ENCODE measurements at regions not wholly inside any gene's neighbourhood (a gene's known extent, or its start where the extent isn't known, plus 50 kb on each side); places are given as distances from the start of the nearest gene placed in this dataset.
A peak's percentile ranks its signal among the peaks of the same experiment; 100 is the strongest.

DNA sequence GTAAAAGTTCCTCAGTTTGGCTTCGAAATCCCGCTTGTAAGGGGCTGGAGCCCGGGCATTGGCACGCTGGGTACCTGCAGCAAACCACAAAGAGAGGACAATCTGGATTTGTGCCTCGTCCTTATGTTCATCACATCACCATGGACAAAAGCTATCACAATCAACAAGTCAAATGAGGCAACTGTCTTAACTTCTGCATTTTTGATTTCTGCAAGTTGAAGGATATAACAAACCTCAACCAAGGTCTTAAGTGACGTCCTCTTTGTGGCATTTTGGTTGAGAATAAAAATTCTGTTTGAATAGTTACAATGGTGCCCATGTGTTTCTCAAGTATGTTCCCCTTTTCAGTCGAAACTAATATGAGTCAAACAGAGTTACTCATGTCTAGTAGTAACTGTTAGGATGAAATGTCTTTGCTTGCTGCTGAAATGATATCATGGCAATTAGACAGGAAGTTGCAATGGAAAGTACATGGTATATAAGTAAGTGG lies 70.8 kb upstream of the STK17B start:
- no peak overlapping the region for H3K4me3 ChIP-seq (ENCODE audit: low read depth, low read length)
- TF ChIP-seq, protein P1, sequence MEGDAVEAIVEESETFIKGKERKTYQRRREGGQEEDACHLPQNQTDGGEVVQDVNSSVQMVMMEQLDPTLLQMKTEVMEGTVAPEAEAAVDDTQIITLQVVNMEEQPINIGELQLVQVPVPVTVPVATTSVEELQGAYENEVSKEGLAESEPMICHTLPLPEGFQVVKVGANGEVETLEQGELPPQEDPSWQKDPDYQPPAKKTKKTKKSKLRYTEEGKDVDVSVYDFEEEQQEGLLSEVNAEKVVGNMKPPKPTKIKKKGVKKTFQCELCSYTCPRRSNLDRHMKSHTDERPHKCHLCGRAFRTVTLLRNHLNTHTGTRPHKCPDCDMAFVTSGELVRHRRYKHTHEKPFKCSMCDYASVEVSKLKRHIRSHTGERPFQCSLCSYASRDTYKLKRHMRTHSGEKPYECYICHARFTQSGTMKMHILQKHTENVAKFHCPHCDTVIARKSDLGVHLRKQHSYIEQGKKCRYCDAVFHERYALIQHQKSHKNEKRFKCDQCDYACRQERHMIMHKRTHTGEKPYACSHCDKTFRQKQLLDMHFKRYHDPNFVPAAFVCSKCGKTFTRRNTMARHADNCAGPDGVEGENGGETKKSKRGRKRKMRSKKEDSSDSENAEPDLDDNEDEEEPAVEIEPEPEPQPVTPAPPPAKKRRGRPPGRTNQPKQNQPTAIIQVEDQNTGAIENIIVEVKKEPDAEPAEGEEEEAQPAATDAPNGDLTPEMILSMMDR (IDR thresholded peaks at IDR 0.05; ENCODE audit: low read depth, low read length) = no peak
- DNase-seq (ENCODE audit: low read depth, low spot score) = peak; percentile 46
- in situ Hi-C loops (cut with HindIII; ENCODE audit: low sequenced_read_pairs) = no loop called here

DNA sequence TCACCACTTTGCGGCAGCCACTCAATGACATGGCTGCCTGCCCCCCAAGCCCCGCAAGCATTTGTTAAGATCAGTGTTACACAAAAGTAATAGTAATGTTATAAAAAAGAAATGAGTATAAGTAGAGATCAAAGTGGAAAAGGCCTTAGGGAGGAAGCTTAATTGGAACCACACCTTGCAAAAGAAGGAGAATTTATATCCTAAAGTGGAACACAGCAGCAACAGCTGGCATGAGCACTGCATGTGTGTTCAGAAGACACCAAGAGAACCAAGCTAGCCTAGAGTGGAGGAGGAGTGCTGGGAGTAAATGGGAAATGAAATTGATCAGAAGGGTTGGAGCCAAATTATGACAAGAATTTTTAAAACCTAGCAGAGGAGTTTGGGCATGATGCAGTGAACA lies 73.1 kb upstream of the STK17B start:
- no peak overlapping the region for H3K4me3 ChIP-seq (ENCODE audit: low read depth, low read length)
- in situ Hi-C loops (cut with HindIII; ENCODE audit: low sequenced_read_pairs) = no loop called here
- TF ChIP-seq, protein P1 (IDR thresholded peaks at IDR 0.05; ENCODE audit: low read depth, low read length) = no peak
- no peak for DNase-seq (ENCODE audit: low read depth, low spot score)

DNA sequence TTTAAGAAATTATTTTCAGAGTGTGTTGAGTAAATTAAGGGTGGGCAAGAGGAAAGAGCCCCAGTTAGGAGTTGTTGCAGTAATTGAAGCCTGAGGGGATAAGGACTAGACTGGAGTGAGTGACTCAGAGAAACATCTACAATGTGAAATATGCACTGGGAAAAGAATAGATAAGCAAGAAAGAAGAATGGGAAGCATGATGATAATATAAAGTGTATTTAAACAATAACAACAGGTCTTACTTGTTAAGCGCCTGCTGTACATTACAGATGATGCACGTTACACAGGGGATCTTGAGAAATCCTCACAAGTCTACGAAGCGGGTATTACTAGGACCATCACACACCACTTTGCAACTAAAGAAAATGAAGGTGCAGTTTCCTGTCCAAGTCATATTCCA lies 73.6 kb upstream of the STK17B start:
- in situ Hi-C loops (cut with HindIII; ENCODE audit: low sequenced_read_pairs) = no loop called here
- H3K4me3 ChIP-seq (ENCODE audit: low read depth, low read length) = no peak overlapping the region
- no peak for DNase-seq (ENCODE audit: low read depth, low spot score)
- TF ChIP-seq, protein P1 (IDR thresholded peaks at IDR 0.05; ENCODE audit: low read depth, low read length) = no peak

DNA sequence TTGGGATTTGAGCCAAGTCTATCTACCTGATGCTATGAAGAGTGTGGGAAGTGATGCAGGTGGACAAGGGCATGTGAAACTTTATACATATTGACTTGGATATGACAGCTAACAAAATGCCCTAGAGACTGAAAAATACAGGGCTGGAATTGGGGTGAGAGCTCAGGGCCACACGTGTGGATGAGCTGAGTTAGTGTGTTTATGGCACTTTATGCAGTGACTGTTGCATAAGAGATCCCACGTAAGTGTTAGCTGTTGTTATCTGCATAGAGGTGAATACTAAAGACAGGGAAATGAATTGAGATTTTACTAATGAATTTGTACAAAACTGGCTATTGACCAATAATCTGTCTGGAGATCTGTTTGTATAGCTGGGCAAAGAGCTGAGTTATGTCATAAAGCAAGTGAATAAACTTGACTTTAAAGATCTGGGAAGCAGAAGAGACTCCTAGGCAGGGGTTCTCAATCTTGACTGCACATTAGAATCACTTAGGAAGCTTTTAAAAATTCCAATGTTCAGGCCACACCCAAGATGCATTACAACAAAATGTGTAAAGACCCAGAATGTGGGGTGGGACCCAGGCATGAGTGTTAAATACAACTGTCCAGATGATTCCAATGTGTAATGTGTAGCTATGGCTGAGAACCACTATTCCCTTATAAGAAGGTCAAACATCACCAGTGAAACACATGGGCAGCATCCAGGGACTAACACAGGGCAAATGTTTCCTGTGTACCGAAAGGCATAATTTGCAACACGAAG lies 74.2 kb upstream of the STK17B start:
- H3K4me3 ChIP-seq (ENCODE audit: low read depth, low read length) = no peak overlapping the region
- TF ChIP-seq, protein P1 (IDR thresholded peaks at IDR 0.05; ENCODE audit: low read depth, low read length) = no peak
- DNase-seq (ENCODE audit: low read depth, low spot score) = no peak
- in situ Hi-C loops (cut with HindIII; ENCODE audit: low sequenced_read_pairs) = no loop called here

DNA sequence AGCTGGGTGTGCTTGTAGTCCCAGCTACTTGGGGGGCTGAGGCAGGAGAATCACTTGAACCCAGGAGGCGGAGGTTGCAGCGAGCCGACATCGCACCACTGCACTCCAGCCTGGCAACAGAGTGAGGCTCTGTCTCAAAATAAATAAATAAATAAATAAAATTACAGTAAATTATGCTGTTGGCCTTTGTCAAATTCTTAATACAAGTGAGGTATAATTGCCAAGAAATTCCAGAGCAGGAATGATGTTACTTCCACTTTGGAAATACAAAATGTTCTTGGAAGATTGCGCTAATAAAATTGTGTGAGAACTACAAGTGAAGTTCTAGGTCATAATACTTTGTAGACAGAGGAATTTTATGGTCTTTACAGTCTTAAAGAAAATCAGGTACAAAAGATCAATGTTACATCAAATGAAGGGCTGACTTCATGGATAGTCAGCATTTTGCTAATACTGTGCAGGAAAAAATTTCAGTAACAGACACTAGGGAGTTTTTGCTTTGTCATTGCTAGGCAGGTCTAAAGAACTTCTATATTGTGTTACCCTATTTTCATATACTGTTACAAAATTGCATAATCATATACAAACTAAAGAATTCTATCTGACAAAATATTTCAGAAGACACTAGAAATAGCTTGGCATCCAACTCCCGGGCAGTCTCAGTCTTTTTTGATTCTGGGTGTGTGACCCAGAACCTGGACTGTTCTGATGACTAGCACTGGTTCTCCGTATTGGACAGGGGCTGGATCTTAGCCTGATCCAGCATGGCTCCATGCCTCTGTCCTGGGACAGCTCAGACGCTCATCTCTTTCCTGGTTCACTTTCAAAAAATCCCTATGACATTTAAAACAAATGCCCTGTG lies 76.0 kb upstream of the STK17B start:
- no peak for DNase-seq (ENCODE audit: low read depth, low spot score)
- no peak overlapping the region for H3K4me3 ChIP-seq (ENCODE audit: low read depth, low read length)
- in situ Hi-C loops (cut with HindIII; ENCODE audit: low sequenced_read_pairs) = no loop called here
- TF ChIP-seq, protein P1 (IDR thresholded peaks at IDR 0.05; ENCODE audit: low read depth, low read length) = no peak

DNA sequence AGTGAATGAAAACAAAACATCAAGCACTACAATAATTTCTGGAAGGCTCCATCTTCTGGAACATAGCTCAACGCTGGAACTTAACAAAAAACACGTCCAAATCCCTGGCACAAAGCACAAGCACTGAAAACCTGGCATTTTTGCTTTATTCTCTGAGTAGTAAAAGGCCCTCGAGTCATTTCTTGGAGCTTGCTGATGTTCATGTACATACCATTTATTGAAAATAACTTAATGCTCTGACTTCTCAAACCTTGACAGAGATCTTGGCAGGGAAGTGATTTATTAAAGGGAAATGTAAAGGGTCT lies 76.5 kb upstream of the STK17B start:
- no peak overlapping the region for H3K4me3 ChIP-seq (ENCODE audit: low read depth, low read length)
- TF ChIP-seq, protein P1 (IDR thresholded peaks at IDR 0.05; ENCODE audit: low read depth, low read length) = no peak
- no peak for DNase-seq (ENCODE audit: low read depth, low spot score)
- in situ Hi-C loops (cut with HindIII; ENCODE audit: low sequenced_read_pairs) = no loop called here
